Osteocyte (in vitro differentiated cells): ENCODE measurements at regions not wholly inside any gene's neighbourhood (a gene's known extent, or its start where the extent isn't known, plus 50 kb on each side); places are given as distances from the start of the nearest gene placed in this dataset.

Experiments used
- DNase-seq: peaks from one replicate; pipeline ENCODE4 v3.0.0; 2021; ENCODE audit warnings: mixed read lengths; ENCODE audit not compliant: unreplicated experiment; ENCODE audit errors: extremely low spot score
- H3K27ac Mint-ChIP-seq: one replicate; pipeline ENCODE4 v1.8.0; 2021; ENCODE audit warnings: mild to moderate bottlenecking, mixed read lengths; ENCODE audit not compliant: unreplicated experiment
- H3K27me3 Mint-ChIP-seq: one replicate; pipeline ENCODE4 v1.8.0; 2021; ENCODE audit warnings: mixed read lengths; ENCODE audit not compliant: unreplicated experiment
- H3K36me3 Mint-ChIP-seq: one replicate; pipeline ENCODE4 v1.8.0; 2021; ENCODE audit warnings: mixed read lengths; ENCODE audit not compliant: unreplicated experiment
- H3K4me1 Mint-ChIP-seq: one replicate; pipeline ENCODE4 v1.8.0; 2021; ENCODE audit warnings: mixed read lengths; ENCODE audit not compliant: unreplicated experiment
- H3K4me3 Mint-ChIP-seq: one replicate; pipeline ENCODE4 v1.8.0; 2021; ENCODE audit warnings: mild to moderate bottlenecking, moderate library complexity, mixed read lengths; ENCODE audit not compliant: unreplicated experiment
- H3K9me3 Mint-ChIP-seq: one replicate; pipeline ENCODE4 v1.8.0; 2021; ENCODE audit warnings: mixed read lengths; ENCODE audit not compliant: unreplicated experiment
- TF ChIP-seq, protein P1 (sequence below): fragments of 200-600 bp; sonication (generic); IDR thresholded peaks from 2 replicates; pipeline ENCODE4 v1.5.0; 2021; ENCODE audit warnings: antibody characterized with exemption, mild to moderate bottlenecking, moderate library complexity

DNA sequence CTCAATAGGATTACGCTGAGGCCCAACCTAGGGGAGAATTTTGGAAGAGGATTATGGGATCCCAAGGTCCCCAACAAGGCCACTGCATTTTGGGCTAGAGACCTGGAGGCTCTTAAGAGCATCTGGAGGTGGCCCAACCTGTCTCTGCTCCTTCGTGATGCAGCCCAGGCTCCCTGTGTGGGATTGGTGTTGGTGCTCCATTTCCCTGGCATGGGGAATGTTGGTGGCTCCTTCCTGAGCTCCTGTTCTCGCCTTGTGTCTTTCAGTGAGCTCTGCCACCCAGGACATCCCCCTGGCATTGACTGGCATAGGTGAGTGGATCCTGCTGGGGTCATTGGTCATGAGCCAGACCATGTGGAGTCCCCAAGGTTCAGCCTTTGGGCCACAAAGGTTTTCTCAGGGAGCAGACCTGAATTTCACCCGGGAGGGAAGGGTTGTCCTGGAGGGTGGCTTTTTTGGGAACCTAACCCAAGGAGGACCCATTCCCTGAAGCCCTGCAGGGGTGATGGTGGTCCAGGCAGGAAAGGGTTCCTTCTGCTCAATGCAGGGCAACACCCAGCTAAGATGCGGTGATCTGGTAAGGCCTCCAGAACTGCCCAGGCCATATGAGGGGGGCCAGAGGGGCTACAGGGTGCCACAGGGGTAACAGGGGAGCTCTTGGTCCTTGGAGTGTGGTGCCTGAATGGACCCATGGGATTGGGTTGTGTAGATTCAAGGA, 202.5 kb downstream of the UBE3A start:
- Mint-ChIP-seq H3K9me3 (peaks cover 4% of the 10 kb centered on the region), H3K4me3 (no peak overlapping the region), H3K36me3 (no peaks in the 10 kb centered on the region), H3K27ac (no peak overlapping the region), H3K27me3 (no peaks in the 10 kb centered on the region), H3K4me1 (no peaks in the 10 kb centered on the region)
- DNase-seq = no peak
- TF ChIP-seq, protein P1, sequence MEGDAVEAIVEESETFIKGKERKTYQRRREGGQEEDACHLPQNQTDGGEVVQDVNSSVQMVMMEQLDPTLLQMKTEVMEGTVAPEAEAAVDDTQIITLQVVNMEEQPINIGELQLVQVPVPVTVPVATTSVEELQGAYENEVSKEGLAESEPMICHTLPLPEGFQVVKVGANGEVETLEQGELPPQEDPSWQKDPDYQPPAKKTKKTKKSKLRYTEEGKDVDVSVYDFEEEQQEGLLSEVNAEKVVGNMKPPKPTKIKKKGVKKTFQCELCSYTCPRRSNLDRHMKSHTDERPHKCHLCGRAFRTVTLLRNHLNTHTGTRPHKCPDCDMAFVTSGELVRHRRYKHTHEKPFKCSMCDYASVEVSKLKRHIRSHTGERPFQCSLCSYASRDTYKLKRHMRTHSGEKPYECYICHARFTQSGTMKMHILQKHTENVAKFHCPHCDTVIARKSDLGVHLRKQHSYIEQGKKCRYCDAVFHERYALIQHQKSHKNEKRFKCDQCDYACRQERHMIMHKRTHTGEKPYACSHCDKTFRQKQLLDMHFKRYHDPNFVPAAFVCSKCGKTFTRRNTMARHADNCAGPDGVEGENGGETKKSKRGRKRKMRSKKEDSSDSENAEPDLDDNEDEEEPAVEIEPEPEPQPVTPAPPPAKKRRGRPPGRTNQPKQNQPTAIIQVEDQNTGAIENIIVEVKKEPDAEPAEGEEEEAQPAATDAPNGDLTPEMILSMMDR = no peak

DNA sequence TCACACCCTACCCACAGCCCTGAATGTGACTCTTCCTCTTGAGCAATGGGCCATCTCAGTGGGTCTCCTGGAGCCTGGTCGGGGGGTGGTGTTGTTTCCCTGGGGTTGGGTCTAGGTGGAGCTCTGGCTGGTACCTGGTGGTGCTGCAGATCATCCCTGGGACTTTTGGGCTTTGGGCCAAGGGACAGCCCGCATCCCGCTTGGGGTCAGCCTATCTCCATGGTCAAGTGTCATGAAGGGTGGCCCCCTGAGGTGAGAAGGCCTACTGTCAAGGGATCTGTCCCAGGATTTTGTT, 202.0 kb downstream of the UBE3A start:
- Mint-ChIP-seq H3K27me3 (no peaks in the 10 kb centered on the region), H3K9me3 (peaks cover 4% of the 10 kb centered on the region), H3K27ac (no peak overlapping the region), H3K4me3 (no peak overlapping the region), H3K4me1 (no peaks in the 10 kb centered on the region), H3K36me3 (no peaks in the 10 kb centered on the region)
- DNase-seq = no peak
- TF ChIP-seq, protein P1 = no peak

DNA sequence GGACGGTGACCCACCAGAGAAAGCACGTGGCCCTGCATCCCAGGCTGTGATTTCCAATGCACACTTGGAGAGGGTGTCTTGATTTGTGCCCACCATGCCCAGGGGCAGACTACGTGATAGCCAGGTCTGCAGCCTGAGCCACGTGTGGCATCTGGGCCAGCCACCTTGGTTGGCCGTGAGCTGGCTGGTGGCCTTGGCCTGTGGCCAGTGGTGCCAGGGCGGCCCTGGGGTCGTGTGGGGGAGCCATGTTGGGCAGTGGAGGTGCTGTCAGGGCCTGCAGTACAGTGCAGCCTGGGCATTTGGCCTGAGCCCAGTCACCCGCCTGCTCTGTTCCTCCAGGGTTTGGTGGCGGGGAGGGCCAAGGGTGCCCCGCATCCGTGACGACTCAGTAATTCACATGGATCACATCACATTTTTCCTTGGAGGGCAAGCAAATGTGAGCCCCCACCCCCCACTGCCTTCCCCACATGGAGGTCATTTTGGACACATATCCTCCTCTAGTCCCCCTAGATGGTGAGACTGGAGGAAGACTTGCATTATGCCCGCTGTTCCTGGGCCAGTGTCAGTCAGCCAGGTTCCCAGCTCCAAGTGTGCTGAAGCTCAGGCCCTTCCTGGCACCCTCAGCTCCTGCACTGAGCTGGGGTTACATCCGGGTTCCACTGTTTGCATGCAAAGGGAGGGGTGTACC, 201.4 kb downstream of the UBE3A start:
- no peak overlapping the region for H3K27ac Mint-ChIP-seq
- no peaks in the 10 kb centered on the region for H3K4me1 Mint-ChIP-seq
- no peak overlapping the region for H3K4me3 Mint-ChIP-seq
- H3K36me3 Mint-ChIP-seq = no peaks in the 10 kb centered on the region
- no peak for DNase-seq
- no peaks in the 10 kb centered on the region for H3K27me3 Mint-ChIP-seq
- peaks cover 4% of the 10 kb centered on the region for H3K9me3 Mint-ChIP-seq
- TF ChIP-seq, protein P1 = no peak

DNA sequence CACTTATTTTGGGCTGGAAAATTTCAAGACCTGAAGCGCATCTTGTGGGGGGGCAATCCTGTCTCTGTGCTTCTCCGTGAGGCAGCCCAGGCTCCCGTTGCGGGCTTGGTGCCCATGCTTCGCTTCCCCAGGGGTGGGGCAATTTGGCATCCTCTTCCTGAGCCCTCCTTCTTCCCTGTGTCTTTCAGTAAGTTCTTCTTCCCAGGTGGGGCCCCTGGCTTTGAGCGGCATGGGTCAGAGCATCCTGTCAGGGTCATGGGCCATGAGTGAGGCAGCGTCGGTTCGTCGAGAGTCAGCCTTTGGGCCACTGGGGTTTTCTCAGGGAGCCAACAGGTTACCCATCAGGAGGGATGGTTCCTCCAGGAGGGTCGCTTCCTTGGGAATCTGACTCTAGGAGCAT, 200.7 kb downstream of the UBE3A start:
- TF ChIP-seq, protein P1 = no peak
- Mint-ChIP-seq H3K27ac (no peak overlapping the region), H3K4me1 (no peaks in the 10 kb centered on the region), H3K36me3 (no peaks in the 10 kb centered on the region), H3K27me3 (no peaks in the 10 kb centered on the region), H3K9me3 (peaks cover 4% of the 10 kb centered on the region), H3K4me3 (no peak overlapping the region)
- no peak for DNase-seq

DNA sequence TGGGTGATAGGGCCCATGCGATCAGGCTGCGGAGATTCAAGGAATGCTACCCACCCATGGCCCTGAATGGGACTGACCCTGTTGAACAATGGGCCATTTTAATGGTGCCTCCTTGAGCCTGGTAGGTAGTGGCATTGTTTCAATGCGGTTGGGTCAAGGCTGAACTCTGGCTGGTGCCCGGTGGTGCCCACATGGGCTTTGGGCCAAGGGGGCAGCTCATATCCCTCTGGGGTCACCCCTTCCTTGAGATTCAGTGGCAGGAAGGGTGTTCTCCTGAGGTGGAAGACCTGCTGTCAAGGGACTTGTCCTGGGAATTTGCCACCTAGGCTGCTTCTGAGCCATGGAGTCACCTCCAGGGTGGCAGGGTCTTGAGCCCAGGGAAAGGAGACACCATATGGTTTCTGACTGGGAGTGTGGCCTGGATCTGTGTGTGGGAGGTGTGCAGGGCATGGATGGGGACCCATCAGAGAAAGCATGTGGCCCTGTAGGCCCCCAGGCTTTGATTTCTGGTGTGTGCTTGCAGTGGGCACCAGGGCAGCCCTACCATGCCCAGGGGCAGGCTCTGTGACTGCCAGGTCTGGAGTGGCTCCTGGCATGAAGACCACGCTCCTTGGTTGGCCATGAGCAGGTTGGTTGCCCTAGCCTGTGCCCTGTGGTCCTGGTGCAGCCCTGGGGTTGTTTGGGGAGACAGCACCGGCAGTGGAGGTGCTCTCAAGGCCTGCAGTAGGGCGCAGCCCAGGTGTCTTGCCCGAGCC, 199.9 kb downstream of the UBE3A start:
- H3K4me3 Mint-ChIP-seq = no peak overlapping the region
- H3K9me3 Mint-ChIP-seq = peaks cover 6% of the 10 kb centered on the region
- H3K4me1 Mint-ChIP-seq = no peaks in the 10 kb centered on the region
- H3K27me3 Mint-ChIP-seq = no peaks in the 10 kb centered on the region
- no peak for DNase-seq
- H3K36me3 Mint-ChIP-seq = no peaks in the 10 kb centered on the region
- H3K27ac Mint-ChIP-seq = no peak overlapping the region
- TF ChIP-seq, protein P1 = no peak
